GM19372 (cell line): ENCODE measurements at regions not wholly inside any gene's neighbourhood (a gene's known extent, or its start where the extent isn't known, plus 50 kb on each side); places are given as distances from the start of the nearest gene placed in this dataset.

Source experiments
- ATAC-seq: cut with Tn5 transposase; IDR thresholded peaks from one replicate; pipeline ENCODE4 v1.9.1; 2021; ENCODE audit warnings: mild to moderate bottlenecking, low read depth, moderate library complexity; ENCODE audit not compliant: unreplicated experiment

- no peak for ATAC-seq
These were observed 639.7 kb downstream of the CCDC171 start for GRCh38 chr9:16192403-16193017.

GRCh38 chr9:16193066-16193465 is 640.2 kb downstream of the CCDC171 start:
- no peak for ATAC-seq

GRCh38 chr9:16196206-16196605 is 643.4 kb downstream of the CCDC171 start:
- ATAC-seq = no peak

GRCh38 chr9:16197578-16198370 is 644.9 kb downstream of the CCDC171 start:
- no peak for ATAC-seq

- no peak for ATAC-seq
These were observed 646.2 kb downstream of the CCDC171 start for GRCh38 chr9:16198996-16199395.

- ATAC-seq = no peak
These were observed 649.4 kb downstream of the CCDC171 start for GRCh38 chr9:16202221-16202620.

- no peak for ATAC-seq
These were observed 650.3 kb downstream of the CCDC171 start for GRCh38 chr9:16202914-16203728.

- ATAC-seq = no peak
These were observed 651.1 kb downstream of the CCDC171 start for GRCh38 chr9:16203729-16204573.

- ATAC-seq = no peak
These were observed 652.6 kb downstream of the CCDC171 start for GRCh38 chr9:16205455-16205854.

GRCh38 chr9:16206518-16206917 is 653.7 kb downstream of the CCDC171 start:
- no peak for ATAC-seq

- ATAC-seq = no peak
These were observed 654.3 kb downstream of the CCDC171 start for GRCh38 chr9:16207161-16207560.

GRCh38 chr9:16210440-16210839 is 657.6 kb downstream of the CCDC171 start:
- ATAC-seq = no peak

- no peak for ATAC-seq
These were observed 658.5 kb downstream of the BNC2 start for GRCh38 chr9:16211946-16212345.

- ATAC-seq = no peak
These were observed 656.5 kb downstream of the BNC2 start for GRCh38 chr9:16213781-16214515.

GRCh38 chr9:16214677-16215352 is 655.7 kb downstream of the BNC2 start:
- ATAC-seq = no peak

GRCh38 chr9:16215353-16215680 is 655.2 kb downstream of the BNC2 start:
- ATAC-seq = no peak

GRCh38 chr9:16217943-16218701 is 652.3 kb downstream of the BNC2 start:
- no peak for ATAC-seq

GRCh38 chr9:16221366-16221765 is 649.1 kb downstream of the BNC2 start:
- ATAC-seq = no peak
